ENCODE measurements at regions not wholly inside any gene's neighbourhood (a gene's known extent, or its start where the extent isn't known, plus 50 kb on each side); places are given as distances from the start of the nearest gene placed in this dataset.

DNA sequence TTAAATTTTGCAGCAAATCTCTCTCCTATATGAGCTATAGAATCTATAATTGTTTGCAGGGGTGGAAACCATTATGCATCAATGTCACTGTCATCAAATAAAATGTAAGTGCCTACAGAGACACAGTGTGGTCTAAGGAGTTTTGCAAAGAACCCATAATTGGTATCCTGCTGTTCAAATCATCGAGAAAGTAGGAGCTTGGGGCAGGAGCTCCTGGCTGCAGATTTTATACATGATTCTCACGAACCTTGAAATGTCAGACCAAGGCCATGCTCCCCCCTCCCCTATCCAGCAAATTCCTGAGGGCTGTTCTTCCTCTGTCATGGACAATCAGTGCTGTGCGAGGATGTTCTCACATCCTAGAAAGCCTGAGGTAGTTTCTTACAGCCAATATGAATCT lies 119.5 kb upstream of the CYRIA start:
- FAIRE-seq (no peak), ATAC-seq (no peak), DNase-seq (ENCODE audit: low read depth, low spot score) (no peak)
- POLR2A ChIA-PET: no interaction called here
- CTCF ChIA-PET: no interaction called here
- no peak for TF ChIP-seq SUPT20H (IDR thresholded peaks at IDR 0.05; ENCODE audit: borderline replicate concordance, control insufficient read depth, low read depth, low read length)
- no peak for TF ChIP-seq ZZZ3 (IDR thresholded peaks at IDR 0.05; ENCODE audit: control insufficient read depth, insufficient read length, low read depth)
- TF ChIP-seq BRCA1 (IDR thresholded peaks at IDR 0.05; ENCODE audit: low read depth, low read length): no peak
- TF ChIP-seq, protein P1, sequence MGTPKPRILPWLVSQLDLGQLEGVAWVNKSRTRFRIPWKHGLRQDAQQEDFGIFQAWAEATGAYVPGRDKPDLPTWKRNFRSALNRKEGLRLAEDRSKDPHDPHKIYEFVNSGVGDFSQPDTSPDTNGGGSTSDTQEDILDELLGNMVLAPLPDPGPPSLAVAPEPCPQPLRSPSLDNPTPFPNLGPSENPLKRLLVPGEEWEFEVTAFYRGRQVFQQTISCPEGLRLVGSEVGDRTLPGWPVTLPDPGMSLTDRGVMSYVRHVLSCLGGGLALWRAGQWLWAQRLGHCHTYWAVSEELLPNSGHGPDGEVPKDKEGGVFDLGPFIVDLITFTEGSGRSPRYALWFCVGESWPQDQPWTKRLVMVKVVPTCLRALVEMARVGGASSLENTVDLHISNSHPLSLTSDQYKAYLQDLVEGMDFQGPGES (IDR thresholded peaks at IDR 0.05): no peak
- TF ChIP-seq CBX5 (IDR thresholded peaks at IDR 0.05; ENCODE audit: low read depth): no peak
- no peak for TF ChIP-seq FOXK2 (IDR thresholded peaks at IDR 0.05)
- TF ChIP-seq, protein P2, sequence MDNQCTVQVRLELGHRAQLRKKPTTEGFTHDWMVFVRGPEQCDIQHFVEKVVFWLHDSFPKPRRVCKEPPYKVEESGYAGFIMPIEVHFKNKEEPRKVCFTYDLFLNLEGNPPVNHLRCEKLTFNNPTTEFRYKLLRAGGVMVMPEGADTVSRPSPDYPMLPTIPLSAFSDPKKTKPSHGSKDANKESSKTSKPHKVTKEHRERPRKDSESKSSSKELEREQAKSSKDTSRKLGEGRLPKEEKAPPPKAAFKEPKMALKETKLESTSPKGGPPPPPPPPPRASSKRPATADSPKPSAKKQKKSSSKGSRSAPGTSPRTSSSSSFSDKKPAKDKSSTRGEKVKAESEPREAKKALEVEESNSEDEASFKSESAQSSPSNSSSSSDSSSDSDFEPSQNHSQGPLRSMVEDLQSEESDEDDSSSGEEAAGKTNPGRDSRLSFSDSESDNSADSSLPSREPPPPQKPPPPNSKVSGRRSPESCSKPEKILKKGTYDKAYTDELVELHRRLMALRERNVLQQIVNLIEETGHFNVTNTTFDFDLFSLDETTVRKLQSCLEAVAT (IDR thresholded peaks at IDR 0.05): no peak
- no peak for TF ChIP-seq KDM1A (IDR thresholded peaks at IDR 0.05; ENCODE audit: borderline replicate concordance)
- TF ChIP-seq, protein P3, sequence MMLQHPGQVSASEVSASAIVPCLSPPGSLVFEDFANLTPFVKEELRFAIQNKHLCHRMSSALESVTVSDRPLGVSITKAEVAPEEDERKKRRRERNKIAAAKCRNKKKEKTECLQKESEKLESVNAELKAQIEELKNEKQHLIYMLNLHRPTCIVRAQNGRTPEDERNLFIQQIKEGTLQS (IDR thresholded peaks at IDR 0.05; ENCODE audit: borderline replicate concordance, extremely low read depth, low read depth, low read length): no peak
- TF ChIP-seq RUNX3 (IDR thresholded peaks at IDR 0.05; ENCODE audit: low read length): no peak
- TF ChIP-seq, protein P4, sequence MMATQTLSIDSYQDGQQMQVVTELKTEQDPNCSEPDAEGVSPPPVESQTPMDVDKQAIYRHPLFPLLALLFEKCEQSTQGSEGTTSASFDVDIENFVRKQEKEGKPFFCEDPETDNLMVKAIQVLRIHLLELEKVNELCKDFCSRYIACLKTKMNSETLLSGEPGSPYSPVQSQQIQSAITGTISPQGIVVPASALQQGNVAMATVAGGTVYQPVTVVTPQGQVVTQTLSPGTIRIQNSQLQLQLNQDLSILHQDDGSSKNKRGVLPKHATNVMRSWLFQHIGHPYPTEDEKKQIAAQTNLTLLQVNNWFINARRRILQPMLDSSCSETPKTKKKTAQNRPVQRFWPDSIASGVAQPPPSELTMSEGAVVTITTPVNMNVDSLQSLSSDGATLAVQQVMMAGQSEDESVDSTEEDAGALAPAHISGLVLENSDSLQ (IDR thresholded peaks at IDR 0.05): no peak
- TF ChIP-seq DPF2 (IDR thresholded peaks at IDR 0.05): no peak
- TF ChIP-seq SRF (IDR thresholded peaks at IDR 0.05; ENCODE audit: low read depth in 2 of 2, low read length in 2 of 2): no peak
- TF ChIP-seq, protein P5, sequence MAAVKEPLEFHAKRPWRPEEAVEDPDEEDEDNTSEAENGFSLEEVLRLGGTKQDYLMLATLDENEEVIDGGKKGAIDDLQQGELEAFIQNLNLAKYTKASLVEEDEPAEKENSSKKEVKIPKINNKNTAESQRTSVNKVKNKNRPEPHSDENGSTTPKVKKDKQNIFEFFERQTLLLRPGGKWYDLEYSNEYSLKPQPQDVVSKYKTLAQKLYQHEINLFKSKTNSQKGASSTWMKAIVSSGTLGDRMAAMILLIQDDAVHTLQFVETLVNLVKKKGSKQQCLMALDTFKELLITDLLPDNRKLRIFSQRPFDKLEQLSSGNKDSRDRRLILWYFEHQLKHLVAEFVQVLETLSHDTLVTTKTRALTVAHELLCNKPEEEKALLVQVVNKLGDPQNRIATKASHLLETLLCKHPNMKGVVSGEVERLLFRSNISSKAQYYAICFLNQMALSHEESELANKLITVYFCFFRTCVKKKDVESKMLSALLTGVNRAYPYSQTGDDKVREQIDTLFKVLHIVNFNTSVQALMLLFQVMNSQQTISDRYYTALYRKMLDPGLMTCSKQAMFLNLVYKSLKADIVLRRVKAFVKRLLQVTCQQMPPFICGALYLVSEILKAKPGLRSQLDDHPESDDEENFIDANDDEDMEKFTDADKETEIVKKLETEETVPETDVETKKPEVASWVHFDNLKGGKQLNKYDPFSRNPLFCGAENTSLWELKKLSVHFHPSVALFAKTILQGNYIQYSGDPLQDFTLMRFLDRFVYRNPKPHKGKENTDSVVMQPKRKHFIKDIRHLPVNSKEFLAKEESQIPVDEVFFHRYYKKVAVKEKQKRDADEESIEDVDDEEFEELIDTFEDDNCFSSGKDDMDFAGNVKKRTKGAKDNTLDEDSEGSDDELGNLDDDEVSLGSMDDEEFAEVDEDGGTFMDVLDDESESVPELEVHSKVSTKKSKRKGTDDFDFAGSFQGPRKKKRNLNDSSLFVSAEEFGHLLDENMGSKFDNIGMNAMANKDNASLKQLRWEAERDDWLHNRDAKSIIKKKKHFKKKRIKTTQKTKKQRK (IDR thresholded peaks at IDR 0.05; ENCODE audit: low read depth, low read length): no peak
- no peak for TF ChIP-seq RELA (IDR thresholded peaks at IDR 0.05; ENCODE audit: borderline replicate concordance, partially characterized antibody)
- no peak for TF ChIP-seq MYB (IDR thresholded peaks at IDR 0.05; ENCODE audit: borderline replicate concordance, low read depth, low read length)
- Histone ChIP-seq H3K4me2 (ENCODE audit: control insufficient read depth, insufficient read depth) (no peak overlapping the region), H3K9ac (ENCODE audit: control insufficient read depth, insufficient read depth, low read length) (no peak overlapping the region), H3K9me3 (replicated peaks; ENCODE audit: control insufficient read depth, insufficient read depth, low read length) (no peaks in the 10 kb centered on the region), H3K4me3 (no peak overlapping the region), H3K27me3 (replicated peaks in 1 of 2; ENCODE audit: control insufficient read depth in 2 of 2, insufficient read depth in 2 of 2, low read length in 1 of 2) (no peaks in the 10 kb centered on the region), H3K27ac (ENCODE audit: control insufficient read depth, insufficient read depth) (no peak overlapping the region), H3K4me1 (ENCODE audit: control insufficient read depth, insufficient read depth, low read length) (no peaks in the 10 kb centered on the region), H4K20me1 (ENCODE audit: control insufficient read depth, insufficient read depth) (no peaks in the 10 kb centered on the region), H3K79me2 (ENCODE audit: control insufficient read depth, insufficient read depth, low read length) (no peaks in the 10 kb centered on the region), H3K36me3 (ENCODE audit: control insufficient read depth in 2 of 2, insufficient read depth in 2 of 2, low read length in 1 of 2) (no peaks in the 10 kb centered on the region), H2AFZ (ENCODE audit: control insufficient read depth, low read depth, low read length) (no peak overlapping the region)
- WGBS (ENCODE audit: insufficient coverage, insufficient replicate concordance, low lambda C conversion rate, missing lambda C conversion rate): 19% methylated on average over 3 of the region's 3 CpGs
- intact Hi-C loops (cut with micrococcal nuclease; ENCODE audit: unreplicated experiment): no loop called here
- BruUV-seq (replicated peaks): no TSS peak
- SMC1A ChIA-PET (ENCODE audit: uncharacterized antibody, unreplicated experiment): interaction anchor here (0.7 kb wide), 1 partner anchor 17 kb away, joined by 3 read pairs; no protein-coding TSS in a partner anchor
- RAD21 ChIA-PET (ENCODE audit: unreplicated experiment): no interaction called here
- in situ Hi-C loops (cut with MboI): no loop called here
